K562 (cell line): ENCODE measurements at regions not wholly inside any gene's neighbourhood (a gene's known extent, or its start where the extent isn't known, plus 50 kb on each side); places are given as distances from the start of the nearest gene placed in this dataset.

Source experiments
- CREB3 ChIP-seq: fragments of 450-650 bp; conservative IDR thresholded peaks from 2 replicates; pipeline ENCODE4 v1.6.1; 2016; ENCODE audit warnings: missing genetic modification characterization, low read depth, mild to moderate bottlenecking, missing compliant biosample characterization, moderate library complexity
- DACH1 ChIP-seq: fragments of 450-650 bp; IDR thresholded peaks from 2 replicates; pipeline ENCODE4 v1.6.1; 2018; ENCODE audit not compliant: partially characterized antibody
- DDX20 ChIP-seq: fragments of 450-650 bp; IDR thresholded peaks from 2 replicates; pipeline ENCODE4 v1.6.1; 2016; ENCODE audit warnings: missing genetic modification characterization, low read depth, mild to moderate bottlenecking, missing compliant biosample characterization, moderate library complexity
- ELF2 ChIP-seq: fragments of 250-450 bp; sonication (Bioruptor Pico); IDR thresholded peaks from 2 replicates; pipeline ENCODE4 v1.5.0; 2021; ENCODE audit warnings: mild to moderate bottlenecking
- FOXP4 ChIP-seq: sonication (generic); formaldehyde crosslinking; IDR thresholded peaks from 2 replicates; pipeline ENCODE4 v1.8.0; 2022; ENCODE audit warnings: mild to moderate bottlenecking, missing genetic modification reagents, borderline replicate concordance
- ID3 ChIP-seq, 2 experiments: fragments of 250-450 bp in 1 of 2; fragments of 450-650 bp in 1 of 2; sonication (Bioruptor Pico) in 1 of 2; IDR thresholded peaks; 2 replicates each; pipeline versions ENCODE4 v1.6.1 to v1.8.0; 2016 to 2021; ENCODE audit warnings: mild to moderate bottlenecking in 2 of 2, moderate library complexity in 2 of 2, missing compliant biosample characterization in 1 of 2, missing genetic modification characterization in 1 of 2
- MCM2 ChIP-seq: fragments of 450-650 bp; IDR thresholded peaks from 2 replicates; pipeline ENCODE4 v1.6.1; 2017; ENCODE audit warnings: low read depth, mild to moderate bottlenecking
- MECOM ChIP-seq: fragments of 250-450 bp; sonication (Bioruptor Pico); IDR thresholded peaks from 2 replicates; pipeline ENCODE4 v1.8.0; 2022; ENCODE audit warnings: inconsistent platforms
- SLC30A9 ChIP-seq: fragments of 250-450 bp; sonication (Bioruptor Pico); IDR thresholded peaks from 2 replicates; pipeline ENCODE4 v1.8.0; 2022; ENCODE audit warnings: mild to moderate bottlenecking, moderate library complexity
- SOX6 ChIP-seq: fragments of 450-650 bp; IDR thresholded peaks from 2 replicates; pipeline ENCODE4 v1.6.1; 2014; ENCODE audit warnings: mild to moderate bottlenecking
- TSHZ1 ChIP-seq: fragments of 250-450 bp; sonication (Bioruptor Pico); IDR thresholded peaks from 2 replicates; pipeline ENCODE4 v1.4.0; 2020; ENCODE audit warnings: mild to moderate bottlenecking, moderate library complexity
- ZBTB2 ChIP-seq: fragments of 450-650 bp; IDR thresholded peaks from 2 replicates; pipeline ENCODE4 v1.6.1; 2016; ENCODE audit warnings: antibody characterized with exemption
- ZNF12 ChIP-seq: sonication (generic); formaldehyde crosslinking; IDR thresholded peaks from 2 replicates; pipeline ENCODE4 v1.4.0; 2020; ENCODE audit warnings: mild to moderate bottlenecking, missing genetic modification reagents
- ZNF57 ChIP-seq: fragments of 450-650 bp; formaldehyde crosslinking; IDR thresholded peaks from 2 replicates; pipeline ENCODE4 v1.4.0; 2020; ENCODE audit warnings: mild to moderate bottlenecking, moderate library complexity
- ZNF644 ChIP-seq: fragments of 200-800 bp; sonication (Bioruptor generic); IDR thresholded peaks from 2 replicates; pipeline ENCODE4 v1.6.1; 2016; ENCODE audit warnings: low read depth, missing genetic modification characterization, missing compliant biosample characterization
- ZNF717 ChIP-seq: fragments of 250-450 bp; sonication (Bioruptor Pico); IDR thresholded peaks from 2 replicates; pipeline ENCODE4 v1.5.0; 2021
- ZNF740 ChIP-seq, 3 experiments: fragments of 200-800 bp in 1 of 3; sonication (Bioruptor generic) in 1 of 3; sonication (generic) in 1 of 3; formaldehyde crosslinking in 1 of 3; IDR thresholded peaks; 2 replicates each; pipeline versions ENCODE4 v1.6.1 to v1.8.0; 2016 to 2022; ENCODE audit warnings: mild to moderate bottlenecking in 2 of 3, missing compliant biosample characterization in 2 of 3, missing genetic modification characterization in 2 of 3, missing genetic modification reagents in 1 of 3
- ZNF79 ChIP-seq: fragments of 250-450 bp; sonication (Bioruptor Pico); IDR thresholded peaks from 2 replicates; pipeline ENCODE4 v1.4.0; 2020; ENCODE audit warnings: low read depth, mild to moderate bottlenecking, moderate library complexity

GRCh38 chr7:138259675-138260074 is 183.4 kb downstream of the AKR1D1 start (continued):
- TF ChIP-seq FOXP4 (no peak), ZNF12 (CRISPR knock-in tag) (no peak), ZNF57 (no peak), MCM2 (no peak), SOX6 (no peak), TSHZ1 (peak; percentile 60; the same call in 1 of the 2 replicates), SLC30A9 (CRISPR knock-in tag) (no peak), CREB3 (peak; percentile 64; the same call in 1 of the 2 replicates), ID3 (CRISPR knock-in tag; IDR thresholded peaks at IDR 0.05) (0 out of 2 replicates have a peak, but pooled peaks have one; percentile 53), ID3 (tag; IDR thresholded peaks at IDR 0.05) (no peak), DACH1 (no peak), ZNF717 (CRISPR knock-in tag) (no peak), MECOM (CRISPR knock-in tag) (peak; percentile 28; the same call in 1 of the 2 replicates), ZNF644 (tag) (0 out of 2 replicates have a peak, but pooled peaks have one; percentile 61), ELF2 (0 out of 2 replicates have a peak, but pooled peaks have one; percentile 56), ZNF740 (CRISPR knock-in tag; IDR thresholded peaks at IDR 0.05) (no peak), ZNF740 (tag; IDR thresholded peaks at IDR 0.05) (peak in 1 of 2 experiments; percentile 91; a peak in 2 of 4 replicates), ZNF79 (CRISPR knock-in tag) (0 out of 2 replicates have a peak, but pooled peaks have one; percentile 26), ZBTB2 (no peak), DDX20 (tag) (peak; percentile 67; the same call in 1 of the 2 replicates)
